Ishikawa (cell line): ENCODE measurements at regions not wholly inside any gene's neighbourhood (a gene's known extent, or its start where the extent isn't known, plus 50 kb on each side); places are given as distances from the start of the nearest gene placed in this dataset.

Experiments used
- CEBPB ChIP-seq: IDR thresholded peaks from 2 replicates; pipeline ENCODE4 v1.6.1; 2012
- EP300 ChIP-seq: IDR thresholded peaks from 2 replicates; pipeline ENCODE4 v1.6.1; 2012; ENCODE audit warnings: borderline replicate concordance
- REST ChIP-seq: IDR thresholded peaks from 2 replicates; pipeline ENCODE4 v1.6.1; 2012; ENCODE audit warnings: low read depth, mild to moderate bottlenecking
- TAF1 ChIP-seq: IDR thresholded peaks from 2 replicates; pipeline ENCODE4 v1.6.1; 2012; ENCODE audit warnings: low read depth, mild to moderate bottlenecking
- TEAD4 ChIP-seq: IDR thresholded peaks from 2 replicates; pipeline ENCODE4 v1.6.1; 2012

DNA sequence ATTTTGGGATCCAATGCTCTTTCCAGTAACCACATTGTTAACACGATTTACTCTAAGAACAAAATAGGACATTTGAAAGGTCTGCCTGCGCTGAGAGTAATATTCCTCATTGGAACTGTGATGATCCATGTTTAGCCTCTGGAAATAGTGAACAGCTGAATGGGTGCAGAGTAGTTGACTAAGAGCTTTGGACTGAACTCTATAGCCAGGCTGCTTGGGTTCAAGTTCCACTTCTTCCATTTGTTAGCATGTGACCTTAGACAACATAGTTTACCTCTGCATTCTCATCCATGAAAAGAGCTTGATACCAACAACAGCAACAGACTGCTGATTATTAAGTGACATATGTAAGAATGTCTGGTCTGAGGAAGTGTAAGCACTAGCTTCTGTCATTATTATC is 128.3 kb upstream of the MMADHC start:
- TF ChIP-seq EP300 (no peak), CEBPB (no peak), TAF1 (no peak), TEAD4 (no peak), REST (no peak)
